ENCODE measurements at regions not wholly inside any gene's neighbourhood (a gene's known extent, or its start where the extent isn't known, plus 50 kb on each side); places are given as distances from the start of the nearest gene placed in this dataset.
"Not testable (repeated sequence)": the region's sequence is repeated elsewhere in the genome, so short reads cannot be mapped to it uniquely, and the experiment has no call there.

DNA sequence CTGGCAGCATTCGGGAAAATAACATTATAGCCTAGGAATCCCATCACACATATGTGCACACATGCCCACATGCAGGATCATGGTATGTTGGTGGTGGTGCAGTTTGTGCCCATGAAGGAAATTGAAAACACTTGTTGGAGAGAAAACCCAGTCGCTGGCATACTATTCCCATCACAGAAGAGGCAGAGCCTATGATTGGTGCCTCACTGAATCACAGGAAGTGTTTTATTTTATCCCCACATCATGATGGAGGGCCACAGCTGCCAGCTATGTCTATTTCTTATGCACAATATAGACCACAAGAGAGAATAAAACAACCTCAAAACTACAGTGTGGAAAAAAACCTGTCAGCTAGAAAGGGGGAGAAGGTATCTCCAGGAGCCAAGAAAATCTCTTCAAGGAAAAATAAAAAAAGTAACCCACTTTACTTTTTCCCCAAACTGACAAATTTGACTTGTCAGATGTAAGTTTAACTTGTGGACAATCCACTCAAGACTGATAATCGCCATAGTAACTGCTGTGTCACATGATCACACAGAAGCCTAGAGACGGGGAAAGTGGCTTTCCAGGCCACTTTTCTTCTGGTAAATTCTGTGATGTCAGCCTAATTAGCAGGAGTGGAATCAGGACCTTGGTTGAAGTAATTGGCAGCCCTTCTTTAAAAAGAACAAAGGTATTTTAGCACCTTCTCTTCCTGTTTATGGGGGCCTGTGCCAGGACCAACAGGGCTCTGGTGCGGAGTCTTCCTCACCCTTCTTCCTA lies 100.0 kb upstream of the PLGLB2 start:
- H3K27me3 Mint-ChIP-seq; H3K27me3 ChIP-seq (ENCODE audit: insufficient read depth, low read length); POLR2A ChIA-PET (ENCODE audit: partially characterized antibody); H3K4me3 ChIP-seq (ENCODE audit: low read length in 2 of 2); H3K4me1 ChIP-seq (ENCODE audit: insufficient read depth, low read length); H3K36me3 Mint-ChIP-seq; DNase-seq; H3K9me3 ChIP-seq (ENCODE audit: control insufficient read depth in 1 of 2, low read length in 2 of 2); H3K27ac Mint-ChIP-seq; H3K36me3 ChIP-seq (ENCODE audit: insufficient read depth, low read length); H3K4me3 Mint-ChIP-seq; CTCF ChIA-PET (ENCODE audit: partially characterized antibody); H3K27ac ChIP-seq (ENCODE audit: low read depth, low read length); H3K9me3 Mint-ChIP-seq; H3K4me1 Mint-ChIP-seq; intact Hi-C loops (cut with micrococcal nuclease): not testable (repeated sequence)

DNA sequence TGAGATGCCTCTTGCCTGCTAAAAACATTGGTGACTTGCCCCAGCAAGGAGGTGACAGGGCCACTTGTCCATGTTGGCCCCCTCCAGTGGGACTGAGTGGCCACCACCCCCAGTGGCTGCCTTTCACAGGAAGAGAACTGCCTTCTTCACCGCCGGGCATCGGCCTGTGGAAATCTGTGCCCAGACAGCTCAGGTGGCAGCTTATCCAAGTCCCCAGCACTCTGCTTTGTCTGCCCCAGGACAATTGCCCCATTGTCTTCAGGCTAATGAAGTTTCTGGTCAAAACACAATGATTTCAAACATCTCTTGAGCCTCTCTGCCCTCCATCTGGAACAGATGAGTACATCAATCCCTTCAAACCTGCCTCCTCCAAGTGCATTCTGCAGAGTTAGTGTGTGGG lies 99.1 kb upstream of the PLGLB2 start:
- POLR2A ChIA-PET (ENCODE audit: partially characterized antibody); H3K4me1 Mint-ChIP-seq; H3K27ac ChIP-seq (ENCODE audit: low read depth, low read length); intact Hi-C loops (cut with micrococcal nuclease); H3K4me3 Mint-ChIP-seq; H3K36me3 ChIP-seq (ENCODE audit: insufficient read depth, low read length); DNase-seq; H3K4me3 ChIP-seq (ENCODE audit: low read length in 2 of 2); H3K4me1 ChIP-seq (ENCODE audit: insufficient read depth, low read length); CTCF ChIA-PET (ENCODE audit: partially characterized antibody); H3K27ac Mint-ChIP-seq; H3K36me3 Mint-ChIP-seq; H3K27me3 Mint-ChIP-seq; H3K9me3 Mint-ChIP-seq; H3K9me3 ChIP-seq (ENCODE audit: control insufficient read depth in 1 of 2, low read length in 2 of 2); H3K27me3 ChIP-seq (ENCODE audit: insufficient read depth, low read length): not testable (repeated sequence)

GRCh38 chr2:87649871-87650270 lies 98.0 kb upstream of the PLGLB2 start:
- H3K4me3 ChIP-seq (ENCODE audit: low read length in 2 of 2); H3K9me3 ChIP-seq (ENCODE audit: control insufficient read depth in 1 of 2, low read length in 2 of 2); H3K4me1 ChIP-seq (ENCODE audit: insufficient read depth, low read length); H3K9me3 Mint-ChIP-seq; H3K27ac ChIP-seq (ENCODE audit: low read depth, low read length); H3K4me1 Mint-ChIP-seq; POLR2A ChIA-PET (ENCODE audit: partially characterized antibody); H3K27me3 ChIP-seq (ENCODE audit: insufficient read depth, low read length); H3K36me3 ChIP-seq (ENCODE audit: insufficient read depth, low read length); H3K27ac Mint-ChIP-seq; CTCF ChIA-PET (ENCODE audit: partially characterized antibody); H3K36me3 Mint-ChIP-seq; intact Hi-C loops (cut with micrococcal nuclease); H3K4me3 Mint-ChIP-seq; H3K27me3 Mint-ChIP-seq; DNase-seq: not testable (repeated sequence)

DNA sequence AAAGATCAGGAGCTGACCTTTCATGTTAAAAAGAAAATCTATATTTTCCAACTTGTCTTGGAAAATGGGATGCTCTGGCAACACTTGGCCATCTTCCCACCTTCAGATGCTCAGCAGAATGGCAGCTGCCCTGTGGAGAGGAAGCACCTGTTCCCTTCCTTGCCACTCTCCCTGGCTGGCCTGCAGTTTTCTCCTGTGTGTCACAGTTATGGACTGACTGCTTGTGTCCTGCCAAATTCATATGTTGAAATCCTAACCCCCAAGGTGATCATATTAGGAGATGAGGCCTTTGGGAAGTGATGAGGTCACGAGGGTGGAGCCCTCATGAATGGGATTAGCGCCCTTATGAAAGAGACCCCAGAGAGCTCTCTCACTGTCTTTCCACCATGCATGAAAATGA lies 97.0 kb upstream of the PLGLB2 start:
- H3K36me3 Mint-ChIP-seq; CTCF ChIA-PET (ENCODE audit: partially characterized antibody); H3K9me3 ChIP-seq (ENCODE audit: control insufficient read depth in 1 of 2, low read length in 2 of 2); H3K9me3 Mint-ChIP-seq; H3K27me3 Mint-ChIP-seq; H3K4me1 ChIP-seq (ENCODE audit: insufficient read depth, low read length); H3K27ac Mint-ChIP-seq; DNase-seq; H3K4me3 ChIP-seq (ENCODE audit: low read length in 2 of 2); POLR2A ChIA-PET (ENCODE audit: partially characterized antibody); H3K4me3 Mint-ChIP-seq; H3K27ac ChIP-seq (ENCODE audit: low read depth, low read length); H3K4me1 Mint-ChIP-seq; H3K36me3 ChIP-seq (ENCODE audit: insufficient read depth, low read length); intact Hi-C loops (cut with micrococcal nuclease); H3K27me3 ChIP-seq (ENCODE audit: insufficient read depth, low read length): not testable (repeated sequence)

GRCh38 chr2:87651589-87651988 lies 96.3 kb upstream of the PLGLB2 start:
- H3K36me3 Mint-ChIP-seq; intact Hi-C loops (cut with micrococcal nuclease); H3K27me3 ChIP-seq (ENCODE audit: insufficient read depth, low read length); H3K27ac ChIP-seq (ENCODE audit: low read depth, low read length); H3K4me1 ChIP-seq (ENCODE audit: insufficient read depth, low read length); H3K9me3 Mint-ChIP-seq; H3K4me1 Mint-ChIP-seq; H3K36me3 ChIP-seq (ENCODE audit: insufficient read depth, low read length); CTCF ChIA-PET (ENCODE audit: partially characterized antibody); POLR2A ChIA-PET (ENCODE audit: partially characterized antibody); H3K27me3 Mint-ChIP-seq; H3K4me3 Mint-ChIP-seq; H3K9me3 ChIP-seq (ENCODE audit: control insufficient read depth in 1 of 2, low read length in 2 of 2); H3K4me3 ChIP-seq (ENCODE audit: low read length in 2 of 2); DNase-seq; H3K27ac Mint-ChIP-seq: not testable (repeated sequence)

DNA sequence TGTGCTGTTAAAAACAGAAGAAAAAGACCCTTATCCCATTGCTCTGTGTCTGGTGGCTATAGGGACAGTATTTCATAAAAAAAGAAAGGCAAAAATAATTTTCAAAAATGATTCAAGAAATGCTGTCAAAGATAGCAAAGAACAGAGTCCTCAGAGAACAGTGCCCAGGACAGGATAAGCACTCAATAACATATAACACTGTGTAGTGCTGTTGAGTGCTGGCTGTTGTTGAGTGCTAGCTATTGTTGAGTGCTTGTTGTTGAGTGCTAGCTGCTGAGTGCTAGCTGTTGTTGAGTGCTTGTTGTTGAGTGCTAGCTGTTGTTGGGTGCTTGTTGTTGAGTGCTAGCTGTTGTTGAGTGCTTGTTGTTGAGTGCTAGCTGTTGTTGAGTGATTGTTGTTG lies 94.5 kb upstream of the PLGLB2 start:
- DNase-seq; H3K4me1 Mint-ChIP-seq; H3K27ac ChIP-seq (ENCODE audit: low read depth, low read length); H3K27me3 ChIP-seq (ENCODE audit: insufficient read depth, low read length); H3K4me1 ChIP-seq (ENCODE audit: insufficient read depth, low read length); H3K36me3 Mint-ChIP-seq; CTCF ChIA-PET (ENCODE audit: partially characterized antibody); H3K9me3 ChIP-seq (ENCODE audit: control insufficient read depth in 1 of 2, low read length in 2 of 2); H3K27ac Mint-ChIP-seq; H3K27me3 Mint-ChIP-seq; H3K4me3 ChIP-seq (ENCODE audit: low read length in 2 of 2); H3K9me3 Mint-ChIP-seq; intact Hi-C loops (cut with micrococcal nuclease); H3K4me3 Mint-ChIP-seq; H3K36me3 ChIP-seq (ENCODE audit: insufficient read depth, low read length); POLR2A ChIA-PET (ENCODE audit: partially characterized antibody): not testable (repeated sequence)

DNA sequence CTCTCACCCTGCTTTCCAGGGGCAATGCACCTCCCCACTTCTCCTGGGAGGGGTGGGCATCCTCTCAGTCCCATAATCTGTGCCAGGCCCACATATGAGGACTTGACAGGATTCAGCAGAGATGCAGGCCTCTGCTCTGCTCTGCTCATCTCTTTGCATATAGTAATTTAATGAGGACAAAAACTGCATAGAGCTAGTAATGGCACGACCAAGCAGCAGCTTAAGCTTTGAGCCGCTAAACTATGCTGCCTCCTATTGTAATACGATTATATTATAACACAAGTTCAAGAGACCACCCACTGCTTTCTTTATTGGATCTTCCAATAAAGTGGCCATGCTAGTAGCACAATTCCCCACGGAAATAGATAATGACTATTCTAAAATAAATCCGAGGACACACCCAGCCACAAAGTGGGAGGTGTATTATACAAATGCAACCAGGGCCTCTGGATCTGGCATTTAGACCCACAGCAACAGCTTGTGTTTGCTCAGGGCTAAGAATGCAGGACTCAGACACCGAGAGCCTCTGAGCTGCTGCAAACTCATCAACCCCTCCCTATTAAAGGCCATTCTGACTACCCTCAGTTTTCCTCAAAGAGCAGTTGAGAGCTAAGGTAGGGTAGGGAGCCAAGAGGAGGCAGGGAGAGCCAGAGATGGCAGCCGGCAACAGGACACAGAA lies 93.6 kb upstream of the PLGLB2 start:
- H3K36me3 Mint-ChIP-seq; H3K27ac Mint-ChIP-seq; H3K27me3 Mint-ChIP-seq; POLR2A ChIA-PET (ENCODE audit: partially characterized antibody); H3K4me3 ChIP-seq (ENCODE audit: low read length in 2 of 2); H3K27ac ChIP-seq (ENCODE audit: low read depth, low read length); DNase-seq; H3K27me3 ChIP-seq (ENCODE audit: insufficient read depth, low read length); H3K9me3 Mint-ChIP-seq; CTCF ChIA-PET (ENCODE audit: partially characterized antibody); intact Hi-C loops (cut with micrococcal nuclease); H3K4me3 Mint-ChIP-seq; H3K4me1 Mint-ChIP-seq; H3K9me3 ChIP-seq (ENCODE audit: control insufficient read depth in 1 of 2, low read length in 2 of 2); H3K4me1 ChIP-seq (ENCODE audit: insufficient read depth, low read length); H3K36me3 ChIP-seq (ENCODE audit: insufficient read depth, low read length): not testable (repeated sequence)

DNA sequence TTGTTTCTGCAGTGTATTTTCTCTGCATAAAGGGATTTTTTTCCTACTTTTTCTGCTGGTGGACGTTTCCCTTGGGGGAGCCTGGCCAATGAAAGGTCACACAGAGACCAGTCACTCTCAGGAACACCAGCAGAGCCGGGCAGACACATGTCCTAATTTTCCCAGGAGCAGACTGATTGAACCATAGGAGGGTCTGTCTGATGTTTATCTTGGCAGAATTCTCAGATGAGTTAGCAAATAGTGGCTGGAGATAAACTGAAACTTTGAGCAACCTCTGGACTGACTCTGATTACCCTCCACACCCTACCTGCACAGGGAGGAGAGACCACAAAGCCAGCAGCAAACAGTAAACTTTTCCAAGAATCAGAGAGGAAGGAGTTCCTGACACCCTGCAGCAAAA lies 90.0 kb upstream of the PLGLB2 start:
- intact Hi-C loops (cut with micrococcal nuclease); H3K36me3 Mint-ChIP-seq; H3K4me3 Mint-ChIP-seq; H3K4me1 Mint-ChIP-seq; DNase-seq; H3K4me1 ChIP-seq (ENCODE audit: insufficient read depth, low read length); H3K27ac Mint-ChIP-seq; H3K27me3 ChIP-seq (ENCODE audit: insufficient read depth, low read length); H3K9me3 ChIP-seq (ENCODE audit: control insufficient read depth in 1 of 2, low read length in 2 of 2); H3K9me3 Mint-ChIP-seq; H3K4me3 ChIP-seq (ENCODE audit: low read length in 2 of 2); CTCF ChIA-PET (ENCODE audit: partially characterized antibody); POLR2A ChIA-PET (ENCODE audit: partially characterized antibody); H3K27me3 Mint-ChIP-seq; H3K27ac ChIP-seq (ENCODE audit: low read depth, low read length); H3K36me3 ChIP-seq (ENCODE audit: insufficient read depth, low read length): not testable (repeated sequence)
